GM12892 (cell line): ENCODE measurements at regions not wholly inside any gene's neighbourhood (a gene's known extent, or its start where the extent isn't known, plus 50 kb on each side); places are given as distances from the start of the nearest gene placed in this dataset.

Experiments
- POLR2A ChIP-seq: IDR thresholded peaks from 2 replicates; pipeline ENCODE4 v1.6.1; 2011; ENCODE audit warnings: low read depth, low read length, control low read depth
- POLR2AphosphoS5 ChIP-seq: IDR thresholded peaks from 2 replicates; pipeline ENCODE4 v1.6.1; 2011; ENCODE audit warnings: low read depth, low read length, control low read depth

- no peak for TF ChIP-seq POLR2A
- TF ChIP-seq POLR2AphosphoS5: no peak
Observed at GRCh38 chr6:79755967-79756366, 124.8 kb downstream of the SH3BGRL2 start.
